ENCODE measurements at regions not wholly inside any gene's neighbourhood (a gene's known extent, or its start where the extent isn't known, plus 50 kb on each side); places are given as distances from the start of the nearest gene placed in this dataset.
"Not testable (repeated sequence)": the region's sequence is repeated elsewhere in the genome, so short reads cannot be mapped to it uniquely, and the experiment has no call there.

- Histone ChIP-seq H3K9me3 (replicated peaks; ENCODE audit: low read length) (no peaks in the 10 kb centered on the region), H3K27me3 (ENCODE audit: control insufficient read depth, insufficient read depth, low read length) (no peaks in the 10 kb centered on the region), H3K4me3 (ENCODE audit: low read length) (no peak overlapping the region), H3K9ac (ENCODE audit: low read depth, low read length) (no peak overlapping the region), H3K4me2 (ENCODE audit: low read length) (no peak overlapping the region), H3K4me1 (ENCODE audit: control insufficient read depth, insufficient read depth, low read length) (no peaks in the 10 kb centered on the region), H3K36me3 (ENCODE audit: insufficient read depth, low read length) (no peaks in the 10 kb centered on the region)
These were observed 603.3 kb upstream of the FLRT2 start for GRCh38 chr14:84926656-84927055.

DNA sequence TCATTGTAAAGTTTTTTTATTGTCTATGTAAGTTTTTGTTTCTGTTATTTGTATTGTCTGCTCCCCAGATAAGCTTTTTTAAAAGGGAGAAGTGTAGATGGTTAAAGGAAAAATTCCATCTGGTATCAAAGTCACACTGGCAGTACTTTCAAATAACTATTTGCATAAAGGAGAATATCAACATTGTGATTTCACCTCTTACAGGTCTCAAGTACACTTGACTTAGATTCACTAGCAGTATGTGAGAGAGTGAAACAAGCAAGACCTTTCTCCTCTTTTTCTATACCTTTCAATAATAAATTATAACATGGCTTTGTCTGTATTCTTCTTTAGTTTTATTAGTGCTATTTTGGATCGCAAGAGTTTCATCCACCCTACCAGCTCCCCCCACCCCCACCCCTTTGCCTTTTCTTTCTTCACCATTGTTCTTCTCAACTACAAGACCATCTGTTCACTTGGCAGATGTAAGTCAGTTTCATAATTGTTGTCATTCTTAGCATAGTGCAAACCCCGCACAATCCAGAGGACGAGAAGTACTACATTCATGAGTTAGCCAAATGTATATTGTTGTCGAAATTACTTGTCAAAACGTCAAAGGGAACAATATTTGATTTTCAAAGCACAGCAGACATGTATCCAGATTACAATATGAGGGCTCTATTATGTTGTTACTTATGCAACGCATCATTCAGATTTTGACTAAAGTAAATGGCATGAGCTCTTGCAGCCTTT, 602.7 kb upstream of the FLRT2 start:
- Histone ChIP-seq H3K9ac (ENCODE audit: low read depth, low read length) (no peak overlapping the region), H3K4me1 (ENCODE audit: control insufficient read depth, insufficient read depth, low read length) (no peaks in the 10 kb centered on the region), H3K27me3 (ENCODE audit: control insufficient read depth, insufficient read depth, low read length) (no peaks in the 10 kb centered on the region), H3K4me3 (ENCODE audit: low read length) (no peak overlapping the region), H3K36me3 (ENCODE audit: insufficient read depth, low read length) (no peaks in the 10 kb centered on the region), H3K9me3 (replicated peaks; ENCODE audit: low read length) (no peaks in the 10 kb centered on the region), H3K4me2 (ENCODE audit: low read length) (no peak overlapping the region)

DNA sequence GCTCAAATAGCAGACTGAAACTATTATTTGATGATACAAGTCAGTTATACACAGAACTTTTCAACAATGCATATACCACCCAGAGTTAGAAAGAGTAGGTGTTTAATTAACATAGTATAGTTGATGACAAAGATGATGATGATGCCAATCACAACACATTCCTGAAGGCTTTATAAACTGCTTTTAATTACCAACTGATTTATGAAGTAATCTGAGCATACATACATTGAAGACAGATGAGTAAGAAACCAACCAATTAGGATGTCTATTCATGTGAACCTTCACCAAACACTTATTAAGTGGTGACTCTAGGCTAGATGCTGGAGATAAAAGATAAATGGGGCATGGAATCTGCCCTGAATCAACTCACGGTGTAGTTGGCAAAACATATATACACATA, 600.9 kb upstream of the FLRT2 start:
- Histone ChIP-seq H3K36me3 (ENCODE audit: insufficient read depth, low read length) (no peaks in the 10 kb centered on the region), H3K9ac (ENCODE audit: low read depth, low read length) (no peak overlapping the region), H3K9me3 (replicated peaks; ENCODE audit: low read length) (no peaks in the 10 kb centered on the region), H3K4me3 (ENCODE audit: low read length) (no peak overlapping the region), H3K4me1 (ENCODE audit: control insufficient read depth, insufficient read depth, low read length) (no peaks in the 10 kb centered on the region), H3K4me2 (ENCODE audit: low read length) (no peak overlapping the region), H3K27me3 (ENCODE audit: control insufficient read depth, insufficient read depth, low read length) (no peaks in the 10 kb centered on the region)

- H3K27me3 ChIP-seq (ENCODE audit: control insufficient read depth, insufficient read depth, low read length) = no peaks in the 10 kb centered on the region
These were observed 600.1 kb upstream of the FLRT2 start for GRCh38 chr14:84929834-84930233.

DNA sequence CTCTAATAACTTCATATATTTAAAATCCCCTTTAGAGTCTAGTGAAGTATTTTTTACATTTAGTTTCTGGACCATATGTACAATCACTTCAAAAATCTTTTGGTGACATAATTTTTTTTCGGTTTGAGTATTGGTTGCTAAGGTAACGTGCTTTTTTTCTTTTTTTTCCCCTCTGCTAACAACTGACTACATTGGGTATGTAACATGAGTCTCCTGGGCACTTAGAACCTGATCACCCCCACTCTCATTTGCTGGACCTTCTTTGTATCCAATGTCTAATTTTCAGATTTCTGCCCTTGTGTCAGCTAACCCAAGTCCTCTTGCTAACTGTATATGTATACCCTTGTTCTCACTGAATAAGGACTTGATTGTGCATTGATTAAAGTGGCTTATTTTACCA, 592.9 kb upstream of the FLRT2 start:
- Histone ChIP-seq H3K4me2 (ENCODE audit: low read length) (no peak overlapping the region), H3K27me3 (ENCODE audit: control insufficient read depth, insufficient read depth, low read length) (no peaks in the 10 kb centered on the region), H3K4me1 (ENCODE audit: control insufficient read depth, insufficient read depth, low read length) (no peaks in the 10 kb centered on the region), H3K4me3 (ENCODE audit: low read length) (no peak overlapping the region), H3K36me3 (ENCODE audit: insufficient read depth, low read length) (no peaks in the 10 kb centered on the region), H3K9ac (ENCODE audit: low read depth, low read length) (no peak overlapping the region), H3K9me3 (replicated peaks; ENCODE audit: low read length) (no peaks in the 10 kb centered on the region)

More at GRCh38 chr14:84929834-84930233, 600.1 kb upstream of the FLRT2 start:
- Histone ChIP-seq H3K4me1 (ENCODE audit: control insufficient read depth, insufficient read depth, low read length) (no peaks in the 10 kb centered on the region), H3K36me3 (ENCODE audit: insufficient read depth, low read length) (no peaks in the 10 kb centered on the region), H3K9me3 (replicated peaks; ENCODE audit: low read length) (no peaks in the 10 kb centered on the region), H3K4me2 (ENCODE audit: low read length) (no peak overlapping the region), H3K9ac (ENCODE audit: low read depth, low read length) (no peak overlapping the region), H3K4me3 (ENCODE audit: low read length) (no peak overlapping the region)

DNA sequence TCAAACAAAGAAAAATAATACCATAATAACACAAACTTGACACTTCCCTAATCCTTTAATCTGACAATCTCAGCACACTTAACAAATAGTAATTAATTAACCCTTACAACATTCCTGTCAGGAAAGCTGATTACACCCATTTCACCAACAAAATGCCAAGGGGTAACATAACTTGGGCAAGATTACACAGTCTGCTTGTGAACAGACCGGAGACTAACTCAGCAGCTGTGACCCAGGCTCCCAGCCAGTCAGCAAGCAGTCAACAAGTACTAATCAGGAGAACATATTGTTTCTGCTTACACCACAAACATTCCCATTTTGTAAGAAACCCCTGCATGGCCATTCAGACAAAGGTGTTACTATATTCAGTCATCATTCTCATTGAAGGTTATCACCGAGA, 592.5 kb upstream of the FLRT2 start:
- Histone ChIP-seq H3K36me3 (ENCODE audit: insufficient read depth, low read length) (no peaks in the 10 kb centered on the region), H3K9me3 (replicated peaks; ENCODE audit: low read length) (no peaks in the 10 kb centered on the region), H3K4me1 (ENCODE audit: control insufficient read depth, insufficient read depth, low read length) (no peaks in the 10 kb centered on the region), H3K9ac (ENCODE audit: low read depth, low read length) (no peak overlapping the region), H3K27me3 (ENCODE audit: control insufficient read depth, insufficient read depth, low read length) (no peaks in the 10 kb centered on the region), H3K4me2 (ENCODE audit: low read length) (no peak overlapping the region), H3K4me3 (ENCODE audit: low read length) (no peak overlapping the region)

DNA sequence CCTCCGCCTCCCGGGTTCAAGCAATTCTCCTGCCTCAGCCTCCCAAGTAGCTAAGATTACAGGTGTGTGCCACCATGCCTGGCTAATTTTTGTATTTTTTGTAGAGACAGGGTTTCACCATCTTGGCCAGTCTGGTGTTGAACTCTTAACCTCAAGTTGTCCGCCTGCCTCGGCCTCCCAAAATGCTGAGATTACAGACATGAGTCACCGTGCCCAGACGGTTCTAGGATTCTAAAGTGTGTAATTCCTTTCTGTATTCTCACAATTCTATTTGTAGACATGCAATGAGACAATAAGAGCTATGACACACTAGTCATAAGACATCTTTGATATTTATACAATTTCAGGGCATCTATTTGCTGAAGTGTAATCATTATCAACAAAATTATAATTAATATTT, 585.0 kb upstream of the FLRT2 start:
- H3K27me3 ChIP-seq (ENCODE audit: control insufficient read depth, insufficient read depth, low read length); H3K9me3 ChIP-seq (replicated peaks; ENCODE audit: low read length); H3K4me2 ChIP-seq (ENCODE audit: low read length); H3K4me1 ChIP-seq (ENCODE audit: control insufficient read depth, insufficient read depth, low read length); H3K9ac ChIP-seq (ENCODE audit: low read depth, low read length); H3K4me3 ChIP-seq (ENCODE audit: low read length); H3K36me3 ChIP-seq (ENCODE audit: insufficient read depth, low read length): not testable (repeated sequence)

DNA sequence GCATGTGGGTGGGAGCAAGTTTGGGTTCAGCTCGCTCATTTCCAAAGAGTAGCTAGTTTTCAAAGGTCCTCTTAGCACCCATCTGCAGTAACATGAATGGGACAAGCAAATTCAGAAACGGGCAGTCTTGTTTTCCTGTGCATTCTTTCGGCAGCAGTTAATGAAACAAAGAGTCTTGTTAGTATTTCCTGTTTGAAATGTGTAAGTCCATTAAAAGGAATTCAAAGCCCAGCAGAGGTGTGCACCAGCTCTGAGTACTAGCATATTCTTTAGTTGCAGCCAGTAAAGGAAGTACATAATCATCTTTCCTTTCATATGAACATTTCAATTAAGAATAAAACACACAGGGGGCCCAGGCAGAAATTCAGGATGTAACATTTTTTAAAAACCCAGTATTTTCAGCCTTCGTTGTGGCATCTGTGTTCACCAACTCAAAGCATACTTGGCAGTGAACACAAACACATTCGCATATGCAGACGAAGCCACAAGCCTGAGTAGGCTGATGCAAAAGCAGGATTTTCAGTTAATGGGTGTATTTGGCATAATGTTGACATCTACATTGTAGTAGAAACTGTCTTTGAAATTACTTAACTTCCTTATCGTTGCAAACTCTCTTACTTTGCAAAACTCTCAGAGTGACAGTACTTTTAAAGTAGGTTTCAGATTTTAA, 570.0 kb upstream of the FLRT2 start:
- Histone ChIP-seq H3K9ac (ENCODE audit: low read depth, low read length) (no peak overlapping the region), H3K9me3 (replicated peaks; ENCODE audit: low read length) (no peaks in the 10 kb centered on the region), H3K4me1 (ENCODE audit: control insufficient read depth, insufficient read depth, low read length) (no peaks in the 10 kb centered on the region), H3K4me2 (ENCODE audit: low read length) (no peak overlapping the region), H3K4me3 (ENCODE audit: low read length) (no peak overlapping the region), H3K36me3 (ENCODE audit: insufficient read depth, low read length) (no peaks in the 10 kb centered on the region), H3K27me3 (ENCODE audit: control insufficient read depth, insufficient read depth, low read length) (no peaks in the 10 kb centered on the region)

DNA sequence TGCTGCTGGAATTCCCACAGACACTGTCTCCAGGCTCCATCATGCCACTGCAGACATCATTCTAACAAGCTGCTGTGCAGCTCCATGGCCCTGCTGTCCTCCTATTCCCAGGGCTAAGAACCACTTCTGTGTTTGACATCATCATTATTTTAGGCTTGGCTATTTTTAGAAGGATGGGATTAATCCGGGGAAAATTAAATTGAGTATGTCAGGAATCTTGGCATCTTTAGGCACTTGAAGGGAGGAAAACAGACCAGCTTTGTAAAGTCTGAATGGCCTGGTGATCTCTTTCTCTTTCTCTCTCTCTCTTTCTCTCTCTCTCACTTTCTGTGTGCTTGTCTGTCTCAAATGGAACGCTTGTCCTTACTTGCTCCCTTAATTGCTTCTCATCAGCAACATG, 568.3 kb upstream of the FLRT2 start:
- Histone ChIP-seq H3K9me3 (replicated peaks; ENCODE audit: low read length) (no peaks in the 10 kb centered on the region), H3K27me3 (ENCODE audit: control insufficient read depth, insufficient read depth, low read length) (no peaks in the 10 kb centered on the region), H3K4me2 (ENCODE audit: low read length) (no peak overlapping the region), H3K4me3 (ENCODE audit: low read length) (no peak overlapping the region), H3K9ac (ENCODE audit: low read depth, low read length) (no peak overlapping the region), H3K4me1 (ENCODE audit: control insufficient read depth, insufficient read depth, low read length) (no peaks in the 10 kb centered on the region), H3K36me3 (ENCODE audit: insufficient read depth, low read length) (no peaks in the 10 kb centered on the region)

DNA sequence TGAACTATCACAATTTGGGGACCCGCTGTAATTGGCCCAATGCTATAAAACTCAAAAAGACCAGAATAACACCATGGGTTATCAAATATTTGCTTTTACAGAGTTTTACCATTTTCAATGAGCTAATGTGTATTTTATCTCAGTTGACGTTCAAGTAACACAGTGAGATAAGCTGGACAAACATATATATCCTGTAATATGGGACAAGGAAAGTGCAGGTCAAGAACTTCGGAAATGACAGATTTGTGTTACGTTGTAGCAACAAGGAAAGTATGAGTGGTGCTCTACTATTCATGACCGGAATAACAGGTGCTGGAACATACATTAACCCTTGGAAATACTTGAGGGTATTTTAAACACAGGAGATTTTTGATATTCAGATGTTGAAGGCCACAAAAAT, 566.4 kb upstream of the FLRT2 start:
- Histone ChIP-seq H3K9ac (ENCODE audit: low read depth, low read length) (no peak overlapping the region), H3K36me3 (ENCODE audit: insufficient read depth, low read length) (no peaks in the 10 kb centered on the region), H3K4me1 (ENCODE audit: control insufficient read depth, insufficient read depth, low read length) (no peaks in the 10 kb centered on the region), H3K4me3 (ENCODE audit: low read length) (no peak overlapping the region), H3K27me3 (ENCODE audit: control insufficient read depth, insufficient read depth, low read length) (no peaks in the 10 kb centered on the region), H3K9me3 (replicated peaks; ENCODE audit: low read length) (no peaks in the 10 kb centered on the region), H3K4me2 (ENCODE audit: low read length) (no peak overlapping the region)

GRCh38 chr14:84965279-84965678, 564.7 kb upstream of the FLRT2 start:
- Histone ChIP-seq H3K4me3 (ENCODE audit: low read length) (no peak overlapping the region), H3K9ac (ENCODE audit: low read depth, low read length) (no peak overlapping the region), H3K4me2 (ENCODE audit: low read length) (no peak overlapping the region), H3K27me3 (ENCODE audit: control insufficient read depth, insufficient read depth, low read length) (no peaks in the 10 kb centered on the region), H3K36me3 (ENCODE audit: insufficient read depth, low read length) (no peaks in the 10 kb centered on the region), H3K4me1 (ENCODE audit: control insufficient read depth, insufficient read depth, low read length) (no peaks in the 10 kb centered on the region), H3K9me3 (replicated peaks; ENCODE audit: low read length) (no peaks in the 10 kb centered on the region)

DNA sequence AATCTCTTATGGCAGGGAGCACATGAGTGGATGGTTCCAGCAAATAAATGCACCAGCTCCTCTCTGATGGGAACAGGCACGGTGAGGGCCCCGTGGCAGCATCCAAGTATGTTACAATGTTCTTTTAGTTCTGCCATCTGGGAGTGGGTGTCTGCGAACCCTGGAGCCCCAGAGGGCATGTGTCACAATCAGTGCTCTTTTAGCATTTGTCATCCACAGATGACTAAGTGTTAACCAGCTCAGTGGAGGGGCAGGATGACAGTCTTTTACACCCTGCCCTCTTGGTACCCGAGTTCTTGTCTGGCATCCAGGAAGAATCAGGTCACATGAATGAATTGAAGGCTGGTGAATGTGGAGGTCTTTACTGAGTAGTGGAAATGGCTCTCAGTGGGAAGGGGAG, 560.4 kb upstream of the FLRT2 start:
- no peaks in the 10 kb centered on the region for H3K36me3 ChIP-seq (ENCODE audit: insufficient read depth, low read length)
- no peaks in the 10 kb centered on the region for H3K4me1 ChIP-seq (ENCODE audit: control insufficient read depth, insufficient read depth, low read length)
- no peak overlapping the region for H3K4me2 ChIP-seq (ENCODE audit: low read length)
- no peak overlapping the region for H3K4me3 ChIP-seq (ENCODE audit: low read length)
- no peaks in the 10 kb centered on the region for H3K9me3 ChIP-seq (replicated peaks; ENCODE audit: low read length)
- no peak overlapping the region for H3K9ac ChIP-seq (ENCODE audit: low read depth, low read length)
- H3K27me3 ChIP-seq (ENCODE audit: control insufficient read depth, insufficient read depth, low read length) = no peaks in the 10 kb centered on the region
